NOMO-1 treated with dmso at 0.1 percent for 144 hours (cell line): ENCODE measurements at regions not wholly inside any gene's neighbourhood (a gene's known extent, or its start where the extent isn't known, plus 50 kb on each side); places are given as distances from the start of the nearest gene placed in this dataset.

Experiments used
- DNase-seq: peaks from one replicate; lab custom pipeline; 2025; ENCODE audit not compliant: unreplicated experiment; lab: John Stamatoyannopoulos, UW

- no peak for DNase-seq
These were observed 72.0 kb downstream of the ALX1 start for GRCh38 chr12:85352016-85352415.

GRCh38 chr12:85356596-85357385 lies 76.8 kb downstream of the ALX1 start:
- no peak for DNase-seq

- DNase-seq: no peak
These were observed 77.6 kb downstream of the ALX1 start for GRCh38 chr12:85357609-85358008.

GRCh38 chr12:85358715-85359114 lies 78.7 kb downstream of the ALX1 start:
- DNase-seq: no peak

- no peak for DNase-seq
These were observed 83.6 kb downstream of the ALX1 start for GRCh38 chr12:85363382-85364190.

GRCh38 chr12:85367936-85368335 lies 87.9 kb downstream of the ALX1 start:
- DNase-seq: no peak

GRCh38 chr12:85369365-85370154 lies 89.5 kb downstream of the ALX1 start:
- DNase-seq: no peak

- no peak for DNase-seq
These were observed 93.0 kb downstream of the ALX1 start for GRCh38 chr12:85373045-85373444.

- DNase-seq: no peak
These were observed 95.0 kb downstream of the ALX1 start for GRCh38 chr12:85374981-85375380.

- DNase-seq: no peak
These were observed 105.4 kb downstream of the ALX1 start for GRCh38 chr12:85385406-85385805.

- no peak for DNase-seq
These were observed 110.2 kb downstream of the ALX1 start for GRCh38 chr12:85390266-85390665.

GRCh38 chr12:85392508-85392907 lies 112.5 kb downstream of the ALX1 start:
- DNase-seq: no peak

- DNase-seq: no peak
These were observed 113.6 kb downstream of the ALX1 start for GRCh38 chr12:85393606-85394005.

- no peak for DNase-seq
These were observed 114.0 kb downstream of the ALX1 start for GRCh38 chr12:85394065-85394464.

GRCh38 chr12:85394809-85395208 lies 114.8 kb downstream of the ALX1 start:
- DNase-seq: no peak

- no peak for DNase-seq
These were observed 125.2 kb downstream of the ALX1 start for GRCh38 chr12:85405262-85405661.

- DNase-seq: no peak
These were observed 125.9 kb downstream of the ALX1 start for GRCh38 chr12:85405781-85406522.

- DNase-seq: no peak
These were observed 133.2 kb downstream of the ALX1 start for GRCh38 chr12:85413266-85413665.

GRCh38 chr12:85422762-85423161 lies 142.7 kb downstream of the ALX1 start:
- DNase-seq: no peak

- DNase-seq: no peak
These were observed 143.9 kb downstream of the ALX1 start for GRCh38 chr12:85423947-85424346.
